NCI-H1436 treated with DMSO at 0.1 percent for 48 hours (cell line): ENCODE measurements at regions not wholly inside any gene's neighbourhood (a gene's known extent, or its start where the extent isn't known, plus 50 kb on each side); places are given as distances from the start of the nearest gene placed in this dataset.

Source experiments
- DNase-seq: peaks from one replicate; lab custom pipeline; 2025; lab: John Stamatoyannopoulos, UW

DNA sequence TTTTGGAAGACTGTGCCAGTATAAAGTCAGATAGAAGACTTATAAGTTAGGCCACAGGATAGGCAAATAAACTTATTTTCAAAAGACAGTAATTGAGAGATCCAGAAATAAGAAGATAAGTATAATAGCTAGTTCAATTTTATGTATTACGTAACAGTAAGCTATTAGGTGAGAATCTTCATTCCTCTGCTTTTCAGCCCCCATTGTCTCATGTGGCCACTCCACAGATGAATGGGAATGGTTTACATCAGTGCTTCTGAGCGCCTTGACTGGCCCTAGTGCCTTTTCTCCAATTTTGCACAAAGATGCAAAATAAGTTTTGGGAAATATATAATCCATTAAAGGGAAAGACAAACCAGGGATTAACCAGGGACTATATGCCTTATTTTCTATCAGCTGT is 550.5 kb downstream of the MMUT start:
- DNase-seq: no peak

DNA sequence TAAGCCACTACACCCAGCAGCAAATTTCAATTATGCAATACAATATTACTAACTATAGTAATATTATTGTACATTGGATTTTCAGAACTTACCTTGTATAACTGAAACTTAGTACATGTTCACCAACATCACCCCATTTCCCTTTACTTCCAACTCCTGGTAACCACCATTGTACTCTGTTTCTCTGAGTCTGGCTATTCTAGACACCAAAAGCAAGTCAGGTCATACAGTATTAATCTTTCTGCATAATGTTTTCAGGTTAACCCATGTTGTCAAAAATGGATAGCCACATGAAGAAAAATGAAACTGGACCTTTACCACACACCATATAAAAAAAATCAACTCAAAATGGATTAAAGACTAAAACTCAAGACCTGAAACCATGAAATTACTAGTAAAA is 558.2 kb downstream of the MMUT start:
- DNase-seq: no peak

- no peak for DNase-seq
Measured at GRCh38 chr6:48894469-48894868, 568.6 kb downstream of the MMUT start.

DNA sequence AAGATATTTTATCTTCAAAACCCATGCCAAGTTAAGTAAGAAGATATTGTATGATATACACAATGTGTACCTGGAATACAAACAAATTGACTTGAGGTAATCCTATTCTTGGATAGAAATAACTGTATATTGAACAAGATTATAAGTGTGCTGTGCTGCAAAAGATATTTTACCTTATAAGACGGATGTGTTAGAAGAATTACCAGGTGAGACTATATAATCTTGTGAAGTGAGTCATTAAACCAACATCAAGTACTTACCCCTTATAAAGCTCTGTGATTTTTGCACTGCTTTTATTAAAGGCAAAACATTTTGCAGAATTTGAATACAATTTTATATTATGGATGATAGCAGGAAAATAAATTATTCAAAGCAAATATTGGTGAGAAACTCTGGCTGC is 570.0 kb downstream of the MMUT start:
- no peak for DNase-seq

DNA sequence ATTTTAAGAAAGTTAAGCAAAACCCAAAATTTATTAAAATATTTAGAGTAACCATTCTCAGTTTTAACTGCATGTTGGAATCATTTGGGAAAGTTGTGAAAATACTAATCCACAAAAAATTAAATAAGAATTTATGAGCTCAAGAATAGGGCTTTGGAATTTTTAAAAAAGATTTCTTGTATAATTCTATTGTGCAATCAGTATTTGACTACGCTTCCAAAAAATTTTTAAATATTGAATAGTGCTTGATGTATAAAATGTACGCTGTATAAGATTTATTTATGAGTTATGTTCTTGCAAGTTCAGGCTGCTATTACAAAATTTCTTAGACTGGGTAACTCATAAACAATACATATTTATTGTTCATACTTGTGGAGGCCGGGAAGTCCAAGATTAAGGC is 571.7 kb downstream of the MMUT start:
- DNase-seq: no peak

DNA sequence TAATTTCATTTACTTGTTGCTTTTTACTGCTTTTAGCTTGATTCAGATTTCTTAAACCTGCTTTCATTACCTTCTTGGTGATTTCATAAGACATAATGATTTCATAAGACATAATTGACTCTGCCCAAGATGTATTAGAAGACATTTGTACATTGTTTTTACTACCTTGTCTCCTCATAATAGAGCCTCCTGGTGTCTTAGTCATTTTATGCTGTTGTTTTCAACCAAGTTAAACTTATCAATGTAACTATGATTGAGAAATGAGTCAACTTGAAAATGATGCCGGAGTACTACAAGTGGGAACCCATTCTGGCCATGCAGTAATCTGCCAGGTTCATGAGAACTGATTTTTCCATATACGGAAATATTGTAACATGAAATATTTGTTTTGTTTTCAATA is 573.6 kb downstream of the MMUT start:
- no peak for DNase-seq

GRCh38 chr6:48883116-48883515 is 579.9 kb downstream of the MMUT start:
- no peak for DNase-seq

DNA sequence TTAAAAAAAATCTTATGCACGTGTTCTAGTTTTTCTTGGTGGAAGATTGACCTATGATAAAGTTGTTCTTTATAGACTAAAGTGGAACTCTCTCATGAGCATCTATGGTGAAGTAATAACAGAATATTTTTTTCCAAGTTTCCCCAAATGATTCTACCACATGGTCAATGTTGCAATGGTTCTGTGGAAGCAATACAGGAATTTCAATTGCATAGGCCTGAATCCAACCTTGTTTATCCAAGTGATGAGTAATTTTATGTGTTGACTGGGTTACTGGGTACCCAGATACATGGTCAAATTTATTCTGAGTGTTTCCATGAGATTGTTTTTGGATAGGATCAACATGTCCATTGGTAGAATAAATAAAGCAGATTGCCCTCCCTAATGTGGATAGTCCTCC is 581.5 kb downstream of the MMUT start:
- DNase-seq: no peak

- no peak for DNase-seq
Measured at GRCh38 chr6:48869595-48869994, 593.5 kb downstream of the MMUT start.

GRCh38 chr6:48866682-48867081 is 596.4 kb downstream of the MMUT start:
- DNase-seq: no peak

DNA sequence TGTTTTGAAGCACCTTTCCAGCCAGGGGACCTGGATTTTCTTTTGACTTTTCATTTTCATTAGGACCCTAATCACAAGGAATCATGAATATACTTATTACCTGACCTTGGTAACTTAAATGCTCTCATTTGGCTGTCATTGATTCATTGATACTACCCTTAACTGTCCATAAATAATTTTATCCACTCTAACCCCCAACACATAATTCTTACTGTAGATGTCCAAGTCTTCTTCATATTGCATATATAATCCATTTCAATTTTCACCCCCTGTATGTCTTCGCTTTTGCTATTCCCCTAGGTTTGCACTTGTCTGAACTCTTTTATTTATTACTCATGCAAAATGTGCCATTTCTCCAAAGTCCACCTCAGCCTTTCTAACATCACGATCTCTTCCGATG is 602.9 kb downstream of the MMUT start:
- DNase-seq: no peak

DNA sequence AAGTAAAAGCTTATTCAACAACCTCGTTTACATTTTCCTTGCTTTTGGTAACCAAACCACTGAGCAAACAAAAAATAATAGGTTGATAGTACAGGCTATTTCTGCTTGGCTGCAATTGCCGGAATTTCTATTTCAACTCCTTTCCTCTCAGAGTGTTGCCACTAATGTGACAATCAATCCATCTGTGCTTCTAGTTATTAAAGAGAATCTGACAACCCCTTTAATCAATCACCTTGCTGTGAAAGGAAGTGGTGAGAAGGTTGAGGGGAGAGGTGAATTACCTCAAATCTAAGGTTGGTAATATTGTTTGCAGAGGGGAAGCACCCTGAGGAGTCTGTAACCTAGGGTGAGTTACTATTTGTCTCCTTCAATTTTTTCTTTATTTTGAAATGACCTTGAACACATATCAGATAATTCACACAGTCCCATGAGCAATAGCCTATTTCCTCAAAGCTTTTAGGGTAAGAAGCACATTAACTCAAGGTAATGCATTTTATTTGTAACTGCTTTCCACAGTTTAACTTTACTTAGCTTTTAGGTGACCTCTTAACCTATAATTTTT is 603.4 kb downstream of the MMUT start:
- no peak for DNase-seq

- no peak for DNase-seq
Measured at GRCh38 chr6:48845219-48845618, 617.8 kb downstream of the MMUT start.

GRCh38 chr6:48844696-48845095 is 618.4 kb downstream of the MMUT start:
- DNase-seq: no peak

- DNase-seq: no peak
Measured at GRCh38 chr6:48840896-48841295, 622.2 kb downstream of the MMUT start.

DNA sequence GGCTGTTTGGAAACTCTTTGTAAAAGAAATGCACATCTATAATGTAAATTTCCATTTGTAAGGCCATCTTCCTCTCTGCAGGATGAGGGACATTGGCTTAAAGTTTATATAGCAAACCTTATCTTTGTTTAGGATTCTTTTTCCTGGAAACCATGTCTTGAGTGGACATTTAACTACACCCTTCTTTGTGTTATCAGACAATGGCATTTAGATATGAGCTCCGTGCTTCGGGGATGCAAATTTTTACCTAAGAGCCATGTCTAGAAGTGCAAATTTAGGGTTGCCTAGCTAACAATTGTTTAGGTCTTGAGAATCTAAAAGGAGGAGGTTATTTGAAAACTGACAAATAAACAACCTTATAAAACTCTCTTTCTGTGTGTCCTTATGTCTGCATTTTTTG is 623.8 kb downstream of the MMUT start:
- DNase-seq: no peak

DNA sequence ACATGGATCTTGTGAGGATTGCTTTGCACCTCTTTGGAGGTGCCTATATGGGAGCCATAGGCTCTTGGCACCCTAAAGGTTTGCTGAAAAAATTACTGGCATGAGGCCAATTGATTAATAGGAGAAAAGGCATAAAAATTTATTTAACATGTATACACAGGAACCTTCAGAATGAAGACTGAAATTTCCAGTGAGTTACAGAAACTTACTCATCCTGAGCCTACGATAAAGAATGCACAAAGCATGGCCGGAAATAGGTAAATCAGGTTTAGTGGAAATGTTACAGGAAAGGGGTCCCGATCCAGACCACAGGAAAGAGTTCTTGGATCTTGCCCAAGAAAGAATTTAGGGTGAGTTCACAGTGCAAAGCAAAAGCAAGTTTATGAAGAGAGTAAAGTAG is 625.3 kb downstream of the MMUT start:
- no peak for DNase-seq

DNA sequence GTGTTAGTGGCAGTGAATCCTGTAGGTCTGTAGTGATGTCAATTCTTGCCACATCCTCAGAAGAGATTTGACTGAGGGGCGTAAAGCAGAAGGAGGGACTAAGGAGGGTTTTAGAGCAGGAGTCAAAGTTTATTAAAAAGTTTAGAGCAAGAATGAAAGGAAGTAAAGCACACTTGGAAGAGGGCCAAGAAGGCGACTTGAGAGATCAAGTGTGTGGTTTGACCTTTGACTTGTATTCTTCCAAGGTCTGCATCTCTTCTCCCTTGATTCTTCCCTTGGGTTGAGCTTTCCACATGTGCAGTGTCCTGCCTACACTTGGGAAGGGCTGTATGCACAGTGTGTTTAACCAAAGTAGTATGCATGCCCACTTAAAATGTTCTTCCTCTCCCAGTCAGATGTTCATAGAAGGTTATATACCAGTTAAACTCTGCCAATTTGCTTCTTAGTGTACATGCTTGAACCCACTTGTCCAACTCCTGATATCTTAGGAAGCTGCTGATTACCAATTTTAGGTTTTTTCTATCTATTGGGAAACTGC is 627.6 kb downstream of the MMUT start:
- no peak for DNase-seq

GRCh38 chr6:48834706-48835105 is 628.3 kb downstream of the MMUT start:
- no peak for DNase-seq

GRCh38 chr6:48833916-48834315 is 629.1 kb downstream of the MMUT start:
- no peak for DNase-seq

GRCh38 chr6:48826901-48827701 is 636.0 kb downstream of the MMUT start:
- DNase-seq: no peak

DNA sequence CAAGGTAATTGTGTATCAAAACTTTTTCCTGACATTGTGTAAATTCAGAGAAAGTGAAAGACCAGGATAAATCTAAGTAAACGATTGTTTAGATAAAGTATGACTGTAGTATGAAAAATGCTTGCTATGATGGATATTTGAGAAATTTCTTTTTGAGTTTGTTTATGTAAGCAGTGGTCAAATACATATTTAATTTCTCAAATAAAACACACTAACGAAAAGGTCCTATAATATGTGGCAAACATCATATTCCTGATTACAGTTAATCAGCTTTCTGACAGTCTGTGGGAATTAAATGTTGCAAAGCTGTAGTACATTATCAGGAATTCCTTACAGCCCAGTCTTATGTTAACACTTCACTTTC is 636.9 kb downstream of the MMUT start:
- no peak for DNase-seq

DNA sequence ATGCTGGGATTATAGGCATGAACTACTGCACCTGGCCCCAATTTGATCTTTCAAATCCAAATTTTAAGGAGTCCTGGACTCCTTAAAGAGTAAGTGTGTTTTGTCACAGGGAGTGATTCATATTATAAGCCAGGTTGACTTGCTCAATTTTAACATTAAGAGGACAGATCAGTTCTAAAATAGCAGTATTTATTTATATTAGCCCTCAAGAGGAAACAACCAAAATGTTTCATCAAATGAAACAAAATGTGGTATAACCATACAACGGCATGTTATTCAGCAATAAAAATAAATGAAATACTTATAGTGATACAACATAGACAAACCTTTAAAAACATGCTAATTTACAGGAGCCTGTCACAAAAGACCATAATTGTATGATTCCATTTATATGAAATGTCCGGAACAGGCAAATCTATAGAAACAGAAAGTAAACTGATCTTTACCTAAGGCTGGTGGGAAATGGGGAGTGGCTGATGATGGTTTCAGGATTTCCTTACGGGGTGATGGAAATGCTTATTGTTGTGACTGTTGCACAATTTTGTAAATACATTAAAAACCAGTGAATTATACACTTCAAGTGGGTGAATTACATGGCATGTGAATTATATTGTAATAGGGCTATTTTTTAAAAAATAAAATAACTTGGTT is 637.4 kb downstream of the MMUT start:
- no peak for DNase-seq
